ENCODE measurements at regions not wholly inside any gene's neighbourhood (a gene's known extent, or its start where the extent isn't known, plus 50 kb on each side); places are given as distances from the start of the nearest gene placed in this dataset.

- DNase-seq = no peak
These were observed 589.0 kb upstream of the ACVR2A start for GRCh38 chr2:147255812-147256211.

- no peak for DNase-seq
These were observed 594.0 kb upstream of the ACVR2A start for GRCh38 chr2:147250652-147251356.

GRCh38 chr2:147247749-147248148, 597.1 kb upstream of the ACVR2A start:
- DNase-seq = no peak

- no peak for DNase-seq
These were observed 602.4 kb upstream of the ACVR2A start for GRCh38 chr2:147242445-147242844.

GRCh38 chr2:147236601-147237000, 608.2 kb upstream of the ACVR2A start:
- no peak for DNase-seq

GRCh38 chr2:147232225-147232669, 612.6 kb upstream of the ACVR2A start:
- DNase-seq = peak; percentile 16

GRCh38 chr2:147231607-147232006, 613.2 kb upstream of the ACVR2A start:
- DNase-seq = no peak

- no peak for DNase-seq
These were observed 613.7 kb upstream of the ACVR2A start for GRCh38 chr2:147231081-147231480.

GRCh38 chr2:147227313-147227712, 617.5 kb upstream of the ACVR2A start:
- DNase-seq = no peak

GRCh38 chr2:147224070-147224469, 620.8 kb upstream of the ACVR2A start:
- DNase-seq = no peak

- DNase-seq = no peak
These were observed 621.2 kb upstream of the ACVR2A start for GRCh38 chr2:147223553-147224060.

GRCh38 chr2:147223119-147223518, 621.7 kb upstream of the ACVR2A start:
- no peak for DNase-seq

GRCh38 chr2:147222506-147222905, 622.3 kb upstream of the ACVR2A start:
- DNase-seq = no peak

GRCh38 chr2:147214914-147215313, 629.9 kb upstream of the ACVR2A start:
- peak; percentile 40 for DNase-seq

GRCh38 chr2:147211484-147211883, 633.3 kb upstream of the ACVR2A start:
- DNase-seq = no peak

GRCh38 chr2:147204102-147204501, 640.7 kb upstream of the ACVR2A start:
- no peak for DNase-seq

GRCh38 chr2:147198651-147199171, 646.1 kb upstream of the ACVR2A start:
- peak; percentile 19 for DNase-seq

GRCh38 chr2:147197754-147198483, 646.9 kb upstream of the ACVR2A start:
- no peak for DNase-seq

GRCh38 chr2:147182260-147182659, 662.6 kb upstream of the ACVR2A start:
- no peak for DNase-seq

GRCh38 chr2:147181351-147182029, 663.3 kb upstream of the ACVR2A start:
- no peak for DNase-seq

GRCh38 chr2:147177071-147177857, 667.6 kb upstream of the ACVR2A start:
- DNase-seq = no peak

GRCh38 chr2:147174824-147175254, 670.0 kb upstream of the ACVR2A start:
- no peak for DNase-seq

Data from femur (tissue), 1 donor.